ENCODE measurements at regions not wholly inside any gene's neighbourhood (a gene's known extent, or its start where the extent isn't known, plus 50 kb on each side); places are given as distances from the start of the nearest gene placed in this dataset.
"Not testable (repeated sequence)": the region's sequence is repeated elsewhere in the genome, so short reads cannot be mapped to it uniquely, and the experiment has no call there.

- no peak for DNase-seq
These were observed 739.1 kb upstream of the ATXN7L3B start for GRCh38 chr12:73798523-73798922.

GRCh38 chr12:73815072-73815645 lies 722.5 kb upstream of the ATXN7L3B start:
- no peak for DNase-seq

- no peak for DNase-seq
These were observed 720.5 kb upstream of the ATXN7L3B start for GRCh38 chr12:73817161-73817560.

GRCh38 chr12:73833746-73834145 lies 703.9 kb upstream of the ATXN7L3B start:
- no peak for DNase-seq

GRCh38 chr12:73841963-73842362 lies 695.7 kb upstream of the ATXN7L3B start:
- DNase-seq, result no peak

- DNase-seq, result no peak
These were observed 674.1 kb upstream of the ATXN7L3B start for GRCh38 chr12:73863546-73863945.

- DNase-seq, result no peak
These were observed 670.5 kb upstream of the ATXN7L3B start for GRCh38 chr12:73867147-73867546.

GRCh38 chr12:73877291-73877690 lies 660.3 kb upstream of the ATXN7L3B start:
- DNase-seq, result not testable (repeated sequence)

GRCh38 chr12:73892201-73892600 lies 645.4 kb upstream of the ATXN7L3B start:
- DNase-seq, result no peak

- DNase-seq, result no peak
These were observed 639.0 kb upstream of the ATXN7L3B start for GRCh38 chr12:73898645-73899044.

- no peak for DNase-seq
These were observed 635.4 kb upstream of the ATXN7L3B start for GRCh38 chr12:73902260-73902659.

- no peak for DNase-seq
These were observed 630.9 kb upstream of the ATXN7L3B start for GRCh38 chr12:73906757-73907156.

- DNase-seq, result no peak
These were observed 601.8 kb upstream of the ATXN7L3B start for GRCh38 chr12:73935817-73936216.

- DNase-seq, result no peak
These were observed 590.2 kb upstream of the ATXN7L3B start for GRCh38 chr12:73947326-73948026.

- DNase-seq, result no peak
These were observed 587.1 kb upstream of the ATXN7L3B start for GRCh38 chr12:73950507-73950906.

- DNase-seq, result no peak
These were observed 585.5 kb upstream of the ATXN7L3B start for GRCh38 chr12:73951956-73952703.

- no peak for DNase-seq
These were observed 573.0 kb upstream of the ATXN7L3B start for GRCh38 chr12:73964641-73965040.

- DNase-seq, result no peak
These were observed 564.1 kb upstream of the ATXN7L3B start for GRCh38 chr12:73973486-73973885.

- DNase-seq, result no peak
These were observed 553.1 kb upstream of the ATXN7L3B start for GRCh38 chr12:73984552-73984951.

- no peak for DNase-seq
These were observed 546.5 kb upstream of the ATXN7L3B start for GRCh38 chr12:73991138-73991537.

GRCh38 chr12:73998894-73999293 lies 538.7 kb upstream of the ATXN7L3B start:
- DNase-seq, result no peak

- DNase-seq, result no peak
These were observed 522.5 kb upstream of the ATXN7L3B start for GRCh38 chr12:74015118-74015517.

- not testable (repeated sequence) for DNase-seq
These were observed 521.3 kb upstream of the ATXN7L3B start for GRCh38 chr12:74016324-74016723.

- DNase-seq, result no peak
These were observed 518.8 kb upstream of the ATXN7L3B start for GRCh38 chr12:74018849-74019248.
